ENCODE measurements at regions not wholly inside any gene's neighbourhood (a gene's known extent, or its start where the extent isn't known, plus 50 kb on each side); places are given as distances from the start of the nearest gene placed in this dataset.

DNA sequence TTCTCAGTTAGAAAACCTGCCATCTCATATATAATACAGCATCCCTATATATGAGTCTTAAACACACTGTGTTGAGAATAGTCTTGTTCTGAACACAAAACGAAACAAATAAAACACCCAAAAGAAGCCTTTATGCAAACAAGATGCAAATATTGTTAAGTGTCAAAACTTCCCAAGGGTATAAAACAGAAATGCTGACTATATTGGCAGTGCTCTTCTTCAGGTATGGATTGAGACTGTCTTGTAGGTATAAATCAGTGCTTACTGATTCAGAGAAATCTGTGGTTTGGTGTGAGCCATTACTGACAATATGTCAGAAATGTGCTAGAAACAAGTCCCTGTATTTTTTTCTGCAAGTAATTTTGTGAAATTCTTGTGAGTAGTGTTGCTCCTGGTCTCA lies 82.8 kb upstream of the CTSO start:
- no peak overlapping the region for H3K27ac ChIP-seq (ENCODE audit: low read depth, low read length)
- H3K27me3 ChIP-seq (ENCODE audit: low read length), result no peaks in the 10 kb centered on the region
- no peaks in the 10 kb centered on the region for H3K79me2 ChIP-seq (ENCODE audit: insufficient read depth, low read length)
- H3K9ac ChIP-seq (ENCODE audit: low read length), result no peak overlapping the region
- no peak overlapping the region for H3K4me3 ChIP-seq (ENCODE audit: insufficient read depth, low read length, poor library complexity, severe bottlenecking)
- H3K4me2 ChIP-seq (ENCODE audit: low read depth, low read length, poor library complexity, severe bottlenecking), result no peak overlapping the region
- no peaks in the 10 kb centered on the region for H3K9me2 ChIP-seq (replicated peaks; ENCODE audit: insufficient read depth, low read length)
- no peak overlapping the region for H2AFZ ChIP-seq (ENCODE audit: low read depth, low read length, severe bottlenecking)
- no peaks in the 10 kb centered on the region for H3K9me3 ChIP-seq (ENCODE audit: insufficient read depth, low read length)
- H3F3A ChIP-seq (ENCODE audit: insufficient read depth), result no peaks in the 10 kb centered on the region
- TF ChIP-seq EZH2phosphoT487 (conservative IDR thresholded peaks at IDR 0.05; ENCODE audit: low read length), result no peak
- no peak for TF ChIP-seq CTCF (IDR thresholded peaks at IDR 0.05; ENCODE audit: insufficient read depth, low read length, poor library complexity, severe bottlenecking)
- no peaks in the 10 kb centered on the region for H4K20me1 ChIP-seq (ENCODE audit: low read depth, low read length)
- H3K36me3 ChIP-seq (ENCODE audit: low read length), result no peaks in the 10 kb centered on the region

- H3K27me3 ChIP-seq (ENCODE audit: low read length), result no peaks in the 10 kb centered on the region
- no peaks in the 10 kb centered on the region for H3K36me3 ChIP-seq (ENCODE audit: low read length)
- H3K4me2 ChIP-seq (ENCODE audit: low read depth, low read length, poor library complexity, severe bottlenecking), result no peak overlapping the region
- H3K9me3 ChIP-seq (ENCODE audit: insufficient read depth, low read length), result no peaks in the 10 kb centered on the region
- no peak for TF ChIP-seq EZH2phosphoT487 (conservative IDR thresholded peaks at IDR 0.05; ENCODE audit: low read length)
- TF ChIP-seq CTCF (IDR thresholded peaks at IDR 0.05; ENCODE audit: insufficient read depth, low read length, poor library complexity, severe bottlenecking), result no peak
- no peaks in the 10 kb centered on the region for H3F3A ChIP-seq (ENCODE audit: insufficient read depth)
- no peak overlapping the region for H3K9ac ChIP-seq (ENCODE audit: low read length)
- H3K4me3 ChIP-seq (ENCODE audit: insufficient read depth, low read length, poor library complexity, severe bottlenecking), result no peak overlapping the region
- H3K9me2 ChIP-seq (replicated peaks; ENCODE audit: insufficient read depth, low read length), result no peaks in the 10 kb centered on the region
- no peaks in the 10 kb centered on the region for H4K20me1 ChIP-seq (ENCODE audit: low read depth, low read length)
- H2AFZ ChIP-seq (ENCODE audit: low read depth, low read length, severe bottlenecking), result no peak overlapping the region
- no peaks in the 10 kb centered on the region for H3K79me2 ChIP-seq (ENCODE audit: insufficient read depth, low read length)
- H3K27ac ChIP-seq (ENCODE audit: low read depth, low read length), result no peak overlapping the region
Observed at GRCh38 chr4:156029691-156030090, 76.0 kb upstream of the CTSO start.

DNA sequence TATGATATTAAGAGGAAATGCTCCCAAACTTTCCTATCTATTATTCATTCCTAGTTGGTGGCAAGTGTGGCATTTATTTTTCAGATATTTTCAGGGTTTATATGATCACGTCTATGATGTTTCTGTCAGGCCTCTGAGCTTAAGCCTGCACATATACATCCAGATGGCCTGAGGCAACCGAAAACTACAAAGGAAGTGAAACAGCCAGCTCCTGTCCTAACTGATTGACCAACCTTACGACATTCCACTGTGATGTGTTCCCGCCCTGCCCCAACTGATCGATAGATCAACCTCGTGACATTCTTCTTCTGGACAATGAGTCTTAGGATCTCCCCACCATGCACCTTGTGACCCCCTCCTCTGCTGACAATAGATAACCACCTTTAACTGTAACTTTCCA lies 67.6 kb upstream of the CTSO start:
- no peak overlapping the region for H3K27ac ChIP-seq (ENCODE audit: low read depth, low read length)
- no peaks in the 10 kb centered on the region for H3K9me3 ChIP-seq (ENCODE audit: insufficient read depth, low read length)
- no peak overlapping the region for H3K9ac ChIP-seq (ENCODE audit: low read length)
- no peak overlapping the region for H2AFZ ChIP-seq (ENCODE audit: low read depth, low read length, severe bottlenecking)
- H3K79me2 ChIP-seq (ENCODE audit: insufficient read depth, low read length), result no peaks in the 10 kb centered on the region
- H3K9me2 ChIP-seq (replicated peaks; ENCODE audit: insufficient read depth, low read length), result no peaks in the 10 kb centered on the region
- H3F3A ChIP-seq (ENCODE audit: insufficient read depth), result no peaks in the 10 kb centered on the region
- H3K4me2 ChIP-seq (ENCODE audit: low read depth, low read length, poor library complexity, severe bottlenecking), result no peak overlapping the region
- H4K20me1 ChIP-seq (ENCODE audit: low read depth, low read length), result no peaks in the 10 kb centered on the region
- TF ChIP-seq EZH2phosphoT487 (conservative IDR thresholded peaks at IDR 0.05; ENCODE audit: low read length), result no peak
- no peak for TF ChIP-seq CTCF (IDR thresholded peaks at IDR 0.05; ENCODE audit: insufficient read depth, low read length, poor library complexity, severe bottlenecking)
- H3K27me3 ChIP-seq (ENCODE audit: low read length), result no peaks in the 10 kb centered on the region
- H3K4me3 ChIP-seq (ENCODE audit: insufficient read depth, low read length, poor library complexity, severe bottlenecking), result no peak overlapping the region
- no peaks in the 10 kb centered on the region for H3K36me3 ChIP-seq (ENCODE audit: low read length)

GRCh38 chr4:156019246-156019645 lies 65.6 kb upstream of the CTSO start:
- no peak overlapping the region for H3K4me2 ChIP-seq (ENCODE audit: low read depth, low read length, poor library complexity, severe bottlenecking)
- H3K9ac ChIP-seq (ENCODE audit: low read length), result no peak overlapping the region
- no peak overlapping the region for H2AFZ ChIP-seq (ENCODE audit: low read depth, low read length, severe bottlenecking)
- H4K20me1 ChIP-seq (ENCODE audit: low read depth, low read length), result no peaks in the 10 kb centered on the region
- H3K9me2 ChIP-seq (replicated peaks; ENCODE audit: insufficient read depth, low read length), result no peaks in the 10 kb centered on the region
- H3K36me3 ChIP-seq (ENCODE audit: low read length), result no peaks in the 10 kb centered on the region
- no peaks in the 10 kb centered on the region for H3K9me3 ChIP-seq (ENCODE audit: insufficient read depth, low read length)
- H3K27ac ChIP-seq (ENCODE audit: low read depth, low read length), result no peak overlapping the region
- H3K27me3 ChIP-seq (ENCODE audit: low read length), result no peaks in the 10 kb centered on the region
- H3K79me2 ChIP-seq (ENCODE audit: insufficient read depth, low read length), result no peaks in the 10 kb centered on the region
- no peak overlapping the region for H3K4me3 ChIP-seq (ENCODE audit: insufficient read depth, low read length, poor library complexity, severe bottlenecking)
- H3F3A ChIP-seq (ENCODE audit: insufficient read depth), result no peaks in the 10 kb centered on the region
- TF ChIP-seq CTCF (IDR thresholded peaks at IDR 0.05; ENCODE audit: insufficient read depth, low read length, poor library complexity, severe bottlenecking), result no peak
- no peak for TF ChIP-seq EZH2phosphoT487 (conservative IDR thresholded peaks at IDR 0.05; ENCODE audit: low read length)
